Lower leg skin (tissue), 3 donors: ENCODE measurements at regions not wholly inside any gene's neighbourhood (a gene's known extent, or its start where the extent isn't known, plus 50 kb on each side); places are given as distances from the start of the nearest gene placed in this dataset.

Experiments used
- POLR2A ChIP-seq, 2 donors: fragments of 450-650 bp; IDR thresholded peaks; one replicate each; pipeline ENCODE4 v1.6.1; 2016 to 2017; ENCODE audit warnings: antibody characterized with exemption in 2 of 2, mild to moderate bottlenecking in 1 of 2, moderate library complexity in 1 of 2
- TF ChIP-seq, protein P1 (sequence below), 3 donors: fragments of 450-650 bp; IDR thresholded peaks; one replicate each; pipeline ENCODE4 v1.5.1; 2016; ENCODE audit warnings: antibody characterized with exemption in 3 of 3, mild to moderate bottlenecking in 3 of 3, moderate library complexity in 2 of 3

DNA sequence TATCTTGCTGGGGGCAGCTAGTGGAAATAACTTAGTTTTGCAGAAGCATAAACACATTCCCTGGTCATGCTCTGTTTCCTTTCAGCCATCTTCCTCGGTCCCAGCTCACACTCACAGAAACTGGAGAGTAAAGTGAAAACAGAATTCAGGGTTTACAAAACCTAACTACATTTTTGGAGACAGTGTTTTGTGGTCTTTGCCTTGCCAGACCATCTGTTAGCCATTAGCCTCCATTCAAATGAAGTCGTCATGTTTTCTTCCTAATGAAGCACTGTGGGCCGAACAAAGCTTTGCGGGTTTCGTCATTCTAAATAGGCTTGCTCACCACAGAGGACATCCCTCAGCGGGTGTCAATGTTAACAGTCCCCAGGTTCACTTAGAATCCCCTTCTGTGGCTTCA is 214.6 kb upstream of the TMEM72 start:
- TF ChIP-seq, protein P1, sequence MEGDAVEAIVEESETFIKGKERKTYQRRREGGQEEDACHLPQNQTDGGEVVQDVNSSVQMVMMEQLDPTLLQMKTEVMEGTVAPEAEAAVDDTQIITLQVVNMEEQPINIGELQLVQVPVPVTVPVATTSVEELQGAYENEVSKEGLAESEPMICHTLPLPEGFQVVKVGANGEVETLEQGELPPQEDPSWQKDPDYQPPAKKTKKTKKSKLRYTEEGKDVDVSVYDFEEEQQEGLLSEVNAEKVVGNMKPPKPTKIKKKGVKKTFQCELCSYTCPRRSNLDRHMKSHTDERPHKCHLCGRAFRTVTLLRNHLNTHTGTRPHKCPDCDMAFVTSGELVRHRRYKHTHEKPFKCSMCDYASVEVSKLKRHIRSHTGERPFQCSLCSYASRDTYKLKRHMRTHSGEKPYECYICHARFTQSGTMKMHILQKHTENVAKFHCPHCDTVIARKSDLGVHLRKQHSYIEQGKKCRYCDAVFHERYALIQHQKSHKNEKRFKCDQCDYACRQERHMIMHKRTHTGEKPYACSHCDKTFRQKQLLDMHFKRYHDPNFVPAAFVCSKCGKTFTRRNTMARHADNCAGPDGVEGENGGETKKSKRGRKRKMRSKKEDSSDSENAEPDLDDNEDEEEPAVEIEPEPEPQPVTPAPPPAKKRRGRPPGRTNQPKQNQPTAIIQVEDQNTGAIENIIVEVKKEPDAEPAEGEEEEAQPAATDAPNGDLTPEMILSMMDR (IDR thresholded peaks at IDR 0.05), result no peak
- TF ChIP-seq POLR2A (IDR thresholded peaks at IDR 0.05), result no peak
